ENCODE measurements at regions not wholly inside any gene's neighbourhood (a gene's known extent, or its start where the extent isn't known, plus 50 kb on each side); places are given as distances from the start of the nearest gene placed in this dataset.

- intact Hi-C loops (cut with DNase I): loop anchor here (2.0 kb wide), 1 partner anchor 56 kb away; no protein-coding TSS in a partner anchor
- DNase-seq: peak in 5 of 10 donors; percentile 11 to 73 (median 29)
These were observed 453.9 kb upstream of the TRIB2 start for GRCh38 chr2:12262681-12263436.

DNA sequence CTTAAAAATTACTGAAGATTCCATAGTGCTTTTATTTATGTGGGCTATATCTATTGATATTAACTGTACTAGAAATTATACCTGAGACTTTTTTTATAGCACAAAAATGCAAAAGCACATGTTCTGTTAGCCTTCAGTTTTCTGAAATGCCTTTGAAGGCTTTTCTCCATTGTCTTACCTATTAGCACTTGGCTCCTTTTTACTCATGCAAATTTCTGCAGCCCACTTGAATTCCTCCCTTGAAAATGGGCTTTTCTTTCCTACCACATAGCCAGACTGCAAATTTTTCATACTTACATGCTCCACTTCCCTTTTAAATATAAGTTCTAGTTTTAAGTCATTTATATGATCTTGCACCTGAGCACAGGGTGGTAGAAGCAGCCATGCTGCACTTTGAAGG, 453.0 kb upstream of the TRIB2 start:
- DNase-seq: no peak
- intact Hi-C loops (cut with DNase I): loop anchor here (2.0 kb wide), 1 partner anchor 55 kb away; no protein-coding TSS in a partner anchor

DNA sequence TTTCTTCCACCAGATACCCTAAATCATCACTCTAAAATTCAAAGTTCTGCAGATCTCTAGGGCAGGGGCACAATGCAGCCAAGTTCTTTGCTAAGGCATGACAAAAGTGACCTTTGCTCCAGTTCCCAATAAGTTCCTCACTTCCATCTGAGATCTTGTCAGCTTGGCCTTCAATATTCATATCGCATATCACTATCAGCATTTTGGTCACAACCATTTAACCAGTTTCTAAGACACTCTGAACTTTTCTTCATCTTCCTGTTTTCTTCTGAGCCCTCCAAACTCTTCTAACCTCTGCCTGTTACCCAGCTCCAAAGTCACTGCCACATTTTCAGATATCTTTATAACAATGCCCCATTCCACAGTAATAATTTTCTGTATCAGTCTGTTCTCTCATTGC, 452.6 kb upstream of the TRIB2 start:
- no peak for DNase-seq
- intact Hi-C loops (cut with DNase I): no loop called here

DNA sequence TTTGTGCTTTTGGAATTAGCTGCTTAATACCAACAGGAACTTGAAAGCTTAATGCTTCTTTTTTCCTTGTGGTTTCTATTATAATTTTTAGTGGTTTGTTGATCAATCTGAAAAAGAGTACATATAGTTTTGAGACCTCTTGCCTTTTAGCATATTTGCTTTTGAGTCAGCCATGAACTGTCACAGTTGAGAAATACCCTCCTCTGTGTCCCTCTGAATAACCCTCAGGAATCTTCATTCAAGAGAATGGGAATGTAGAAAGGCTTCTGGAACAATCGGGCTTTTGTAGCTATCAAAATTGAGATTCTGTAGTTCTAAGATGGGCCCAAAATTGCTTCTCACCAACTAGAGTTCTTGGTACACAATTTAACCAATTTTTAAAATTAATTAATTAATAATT, 451.1 kb upstream of the TRIB2 start:
- intact Hi-C loops (cut with DNase I): no loop called here
- DNase-seq: no peak

DNA sequence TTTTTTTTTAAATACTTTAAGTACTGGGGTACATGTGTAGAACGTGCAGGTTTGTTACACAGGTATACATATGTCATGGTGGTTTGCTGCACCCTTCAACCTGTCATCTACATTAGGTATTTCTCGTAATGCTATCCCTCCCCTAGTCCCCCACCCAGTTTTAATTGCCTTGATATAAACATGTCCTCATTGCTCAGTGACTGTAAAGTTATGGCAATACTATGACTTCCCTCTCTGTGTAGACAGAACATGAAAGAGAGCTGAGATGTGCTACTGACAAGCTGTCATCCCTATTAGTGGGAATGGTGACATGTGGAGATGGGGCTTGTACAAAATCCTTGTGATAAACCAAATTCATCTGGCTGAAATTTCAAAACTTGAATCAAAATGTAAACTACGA, 449.7 kb upstream of the TRIB2 start:
- intact Hi-C loops (cut with DNase I): no loop called here
- DNase-seq: no peak

- intact Hi-C loops (cut with DNase I): no loop called here
- DNase-seq: no peak
These were observed 447.4 kb upstream of the TRIB2 start for GRCh38 chr2:12269041-12269972.

DNA sequence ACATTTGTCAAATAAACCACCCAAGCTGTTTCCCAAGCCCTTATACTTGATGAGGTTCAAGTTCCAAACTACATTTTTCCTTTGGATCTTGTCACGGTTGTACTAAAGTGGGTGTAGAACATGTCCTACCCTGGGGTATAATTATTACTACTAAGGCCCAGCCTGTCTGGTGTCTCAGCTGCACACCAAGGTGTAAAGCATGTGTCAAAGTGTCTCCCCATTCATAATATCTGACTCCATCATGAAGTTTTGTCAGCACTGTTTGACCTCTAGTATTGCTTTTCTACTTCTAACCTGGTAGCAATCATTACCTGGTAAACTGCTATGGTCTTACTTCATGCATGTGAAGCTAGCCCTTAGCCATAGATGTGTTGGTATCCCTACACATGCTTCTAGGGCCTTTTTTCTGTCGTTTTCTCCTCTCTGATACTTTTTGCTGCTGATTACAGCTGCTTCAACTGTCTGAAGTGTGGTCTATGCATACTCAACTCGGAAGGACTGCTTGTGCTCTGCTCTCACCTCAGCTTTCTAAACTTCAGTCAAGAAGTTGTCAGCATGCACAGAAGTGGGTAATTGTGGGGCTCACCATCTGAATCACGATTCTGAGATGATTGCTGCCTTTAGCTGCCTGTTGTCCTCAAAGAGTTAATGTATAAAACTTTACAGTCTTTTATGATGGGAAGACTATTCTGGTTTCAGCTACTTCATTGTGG, 445.7 kb upstream of the TRIB2 start:
- intact Hi-C loops (cut with DNase I): no loop called here
- no peak for DNase-seq

DNA sequence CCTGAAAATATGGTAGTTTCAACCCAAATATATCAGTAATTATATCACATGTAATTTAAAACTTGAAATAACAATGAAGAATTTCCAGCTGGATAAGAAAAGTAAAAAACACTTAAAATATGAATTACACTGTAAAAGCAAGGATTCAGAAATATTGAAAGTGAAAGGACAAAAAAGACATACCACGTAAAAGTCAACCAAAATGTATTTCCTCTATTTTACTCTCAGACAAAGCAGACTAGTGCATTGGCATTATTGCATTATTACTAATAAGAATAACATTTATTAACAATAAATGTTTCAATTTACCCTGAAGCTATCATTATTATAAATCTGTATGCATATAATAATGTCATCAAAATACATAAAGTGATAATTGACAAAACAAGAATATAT, 445.1 kb upstream of the TRIB2 start:
- DNase-seq: no peak

DNA sequence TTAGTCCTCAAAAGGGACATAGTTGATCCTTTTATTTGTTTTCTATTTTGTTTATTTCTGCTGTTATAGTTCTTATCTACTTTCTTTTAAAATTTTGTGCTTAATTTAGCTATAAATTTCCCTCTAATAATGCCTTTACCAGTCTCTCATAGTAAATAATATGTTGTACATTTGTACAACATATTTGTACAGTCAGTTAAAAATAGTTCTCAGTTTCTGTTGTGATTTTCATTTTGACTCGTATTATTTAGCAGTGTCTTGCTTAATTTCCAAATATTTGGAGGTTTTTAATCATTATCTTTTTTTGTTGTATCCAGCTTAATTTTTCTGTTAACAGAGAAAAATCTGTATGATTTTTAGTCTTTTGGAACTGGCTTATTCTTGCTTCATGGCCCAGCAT, 443.6 kb upstream of the TRIB2 start:
- no peak for DNase-seq
- intact Hi-C loops (cut with DNase I): no loop called here

More for the DNA sequence above, 445.1 kb upstream of the TRIB2 start:
- intact Hi-C loops (cut with DNase I): no loop called here

GRCh38 chr2:12274591-12274990, 442.1 kb upstream of the TRIB2 start:
- intact Hi-C loops (cut with DNase I): no loop called here
- DNase-seq: no peak

- DNase-seq: no peak
- intact Hi-C loops (cut with DNase I): no loop called here
These were observed 439.3 kb upstream of the TRIB2 start for GRCh38 chr2:12277241-12278034.

DNA sequence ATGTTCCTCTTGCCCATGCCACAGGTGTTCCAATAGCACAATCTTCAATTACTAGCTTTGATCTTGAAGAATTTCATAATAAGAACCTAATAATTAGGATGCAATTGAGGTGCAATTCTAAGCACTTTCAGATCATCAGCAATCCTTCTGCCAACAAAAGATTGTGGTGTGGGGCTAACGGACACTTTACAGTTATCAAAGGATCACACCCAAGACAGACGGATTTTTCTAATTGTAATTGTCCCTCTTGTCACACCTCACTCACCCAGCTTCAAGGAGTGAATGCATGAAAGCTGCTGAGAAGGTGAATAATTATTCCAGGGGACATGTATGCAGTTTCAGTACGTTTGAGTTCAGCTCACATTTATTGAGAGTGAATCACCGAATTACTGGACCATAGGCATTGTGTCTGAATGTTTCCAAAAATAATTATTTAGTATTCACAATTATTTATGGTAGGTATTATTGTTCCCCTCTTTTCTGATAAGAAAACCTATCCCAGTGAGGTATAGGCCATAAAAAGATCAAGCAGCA, 438.5 kb upstream of the TRIB2 start:
- intact Hi-C loops (cut with DNase I): no loop called here
- DNase-seq: no peak

GRCh38 chr2:12282780-12283695, 433.7 kb upstream of the TRIB2 start:
- DNase-seq: no peak
- intact Hi-C loops (cut with DNase I): no loop called here

DNA sequence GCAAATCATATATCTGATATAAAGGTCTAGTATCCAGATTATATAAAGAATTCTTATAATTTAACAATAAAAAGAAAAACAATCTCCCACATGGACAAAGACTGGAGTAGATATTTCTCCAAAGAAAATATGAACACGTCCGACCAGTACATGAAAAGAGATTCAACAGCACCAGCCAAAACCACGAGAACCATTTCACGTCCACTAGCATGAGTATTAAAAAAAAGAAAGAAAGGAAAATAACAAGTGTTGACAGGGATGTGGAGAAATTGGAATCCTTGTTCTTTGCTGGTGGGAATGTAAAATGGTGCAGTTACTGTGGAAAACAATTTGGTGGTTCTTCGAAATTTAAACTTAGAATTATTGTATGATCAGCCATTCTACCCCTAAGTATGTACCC, 432.7 kb upstream of the TRIB2 start:
- intact Hi-C loops (cut with DNase I): no loop called here
- DNase-seq: no peak

- intact Hi-C loops (cut with DNase I): no loop called here
- DNase-seq: no peak
These were observed 432.2 kb upstream of the TRIB2 start for GRCh38 chr2:12284487-12284886.

DNA sequence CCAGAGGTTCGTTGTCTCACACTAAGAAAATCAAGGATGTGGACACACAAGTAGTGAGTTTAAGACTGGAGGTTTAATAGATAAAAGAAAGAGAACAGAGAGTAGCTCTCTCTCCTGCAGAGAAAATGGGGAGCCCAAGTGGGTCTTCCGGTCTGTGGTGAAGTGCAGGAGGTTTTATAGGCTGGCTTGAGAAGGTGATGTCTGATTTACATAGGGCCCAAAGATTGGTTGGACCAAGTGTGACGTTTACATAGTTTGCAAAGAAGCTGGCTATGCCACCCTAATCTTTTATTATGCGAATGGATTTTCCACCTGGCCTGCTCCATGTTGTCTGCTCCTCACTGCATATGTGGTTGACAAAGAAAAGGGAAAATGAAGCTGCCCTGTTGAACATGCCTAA, 430.4 kb upstream of the TRIB2 start:
- intact Hi-C loops (cut with DNase I): no loop called here
- DNase-seq: no peak

- no peak for DNase-seq
- intact Hi-C loops (cut with DNase I): no loop called here
These were observed 429.4 kb upstream of the TRIB2 start for GRCh38 chr2:12287220-12287751.

- intact Hi-C loops (cut with DNase I): no loop called here
- no peak for DNase-seq
These were observed 428.7 kb upstream of the TRIB2 start for GRCh38 chr2:12288048-12288447.
